COR-L47 (cell line): ENCODE measurements at regions not wholly inside any gene's neighbourhood (a gene's known extent, or its start where the extent isn't known, plus 50 kb on each side); places are given as distances from the start of the nearest gene placed in this dataset.

Experiments used
- DNase-seq: peaks from one replicate; lab custom pipeline; 2025; lab: John Stamatoyannopoulos, UW

DNA sequence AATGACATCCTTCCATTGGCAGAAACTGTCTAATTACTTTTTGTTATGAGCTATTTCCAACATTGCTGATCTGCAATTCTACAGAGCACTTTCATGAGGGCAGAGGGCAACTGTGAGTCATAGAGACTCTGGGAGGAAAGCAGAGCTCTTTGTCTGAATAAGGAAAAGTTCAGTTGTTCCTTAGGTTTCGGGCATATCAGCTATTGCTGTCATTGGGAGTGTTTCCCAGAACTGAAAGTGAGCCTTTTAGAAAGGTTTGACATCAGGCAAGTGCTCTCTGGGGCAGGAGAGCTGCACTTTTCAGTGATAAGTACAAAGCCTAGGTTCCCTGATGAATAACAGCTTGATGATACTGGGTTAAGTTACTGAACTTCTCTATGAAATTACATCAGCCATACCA lies 119.2 kb upstream of the EDNRA start:
- DNase-seq = no peak

DNA sequence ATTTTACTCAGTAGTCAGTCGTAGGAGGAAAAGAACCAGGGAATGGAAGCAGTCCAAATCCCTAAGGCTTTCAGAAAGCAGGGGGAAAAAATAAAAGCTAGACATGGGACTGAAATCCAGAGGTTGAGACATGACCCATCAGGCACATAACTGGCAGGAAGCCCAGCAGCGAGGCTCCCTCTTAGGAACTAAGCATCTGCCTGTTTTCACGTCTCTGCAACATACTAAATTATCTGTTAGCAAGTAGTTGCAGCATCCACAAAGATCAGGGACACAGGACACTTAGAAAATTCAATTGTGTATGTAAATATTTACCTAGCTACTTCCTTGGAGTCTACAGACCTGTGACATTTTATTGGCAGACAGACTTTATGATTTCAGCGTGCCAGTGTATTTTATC lies 118.0 kb upstream of the EDNRA start:
- DNase-seq = peak; percentile 5

DNA sequence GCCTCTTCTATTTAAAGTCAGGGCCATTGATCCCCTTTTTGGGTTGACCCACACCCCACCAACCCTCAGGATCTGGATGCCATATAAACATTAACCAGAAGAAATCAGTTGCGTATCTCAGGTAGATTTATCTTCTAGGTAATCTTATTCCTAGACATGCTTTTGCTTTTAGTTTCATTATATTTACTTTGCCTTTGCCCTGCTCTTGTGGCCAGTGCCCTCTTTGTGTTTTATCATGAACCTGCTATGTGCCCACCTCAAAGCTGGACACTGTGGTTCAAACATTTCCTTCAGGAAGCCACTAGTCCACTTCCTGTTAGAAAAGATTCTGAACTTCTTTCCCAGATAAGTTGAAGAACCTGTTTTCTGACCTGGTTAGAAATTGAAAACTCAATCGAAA lies 117.4 kb upstream of the EDNRA start:
- no peak for DNase-seq

GRCh38 chr4:147365396-147365795 lies 115.5 kb upstream of the EDNRA start:
- no peak for DNase-seq

DNA sequence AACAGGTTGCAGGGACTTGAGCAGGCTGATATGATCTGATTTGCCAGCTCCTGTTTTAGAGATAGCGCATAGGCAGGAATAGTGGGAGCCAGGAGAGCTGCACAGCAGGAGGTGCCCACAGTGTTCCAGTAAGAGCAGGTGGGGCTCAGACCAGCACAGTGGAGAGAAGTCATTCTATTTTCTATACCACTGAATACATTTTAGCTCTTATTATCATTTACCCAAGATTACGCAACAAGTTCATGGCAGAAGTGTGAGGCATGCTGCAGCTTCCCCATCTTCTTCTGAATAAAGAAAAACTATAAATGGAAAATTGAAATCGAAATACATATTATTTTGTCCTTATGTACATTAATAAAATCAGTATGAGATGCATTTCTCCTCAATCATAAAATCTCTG lies 114.7 kb upstream of the EDNRA start:
- DNase-seq = no peak

DNA sequence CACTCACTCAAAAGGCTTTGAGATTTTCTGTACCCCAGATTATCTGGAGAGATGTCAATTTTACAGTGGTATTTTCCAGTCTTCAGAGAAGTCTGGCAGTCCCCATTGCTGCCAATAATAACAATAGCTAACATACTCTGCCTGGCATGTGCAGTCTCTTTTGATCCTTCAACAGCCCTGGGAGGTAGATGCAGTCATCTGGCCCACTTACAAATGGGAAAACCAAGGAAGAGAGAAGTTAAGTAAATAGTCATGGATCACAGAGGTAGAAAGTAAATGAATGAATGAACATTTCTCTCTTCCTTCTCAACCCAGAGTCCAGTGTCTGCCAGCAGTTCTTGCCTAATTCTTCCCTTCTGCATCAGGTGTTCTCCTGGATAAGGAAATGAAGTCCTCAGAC lies 113.0 kb upstream of the EDNRA start:
- no peak for DNase-seq

- DNase-seq = no peak
Observed at GRCh38 chr4:147368948-147369347, 111.9 kb upstream of the EDNRA start.

DNA sequence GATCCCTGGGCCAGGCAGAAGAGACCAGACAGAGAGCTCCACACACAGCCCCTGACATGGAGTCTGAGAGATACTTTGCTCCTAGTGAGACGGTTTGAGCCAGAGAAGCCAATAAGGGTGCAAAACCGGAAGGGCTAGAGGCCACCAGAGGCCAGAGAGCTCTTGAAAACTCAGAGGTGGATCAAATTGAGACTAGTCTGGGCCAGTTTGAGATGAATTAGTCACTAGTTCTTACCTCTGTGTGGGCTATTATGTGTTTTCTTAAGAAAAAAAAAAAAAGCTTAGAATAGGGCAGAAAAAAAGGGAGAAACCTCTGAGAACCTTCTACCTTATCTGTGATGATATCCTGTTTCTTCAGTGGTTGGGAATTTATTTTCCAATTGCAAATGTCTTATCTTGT lies 110.4 kb upstream of the EDNRA start:
- DNase-seq = no peak

GRCh38 chr4:147370881-147371280 lies 110.0 kb upstream of the EDNRA start:
- no peak for DNase-seq

GRCh38 chr4:147371661-147372060 lies 109.2 kb upstream of the EDNRA start:
- DNase-seq = no peak

GRCh38 chr4:147378780-147379179 lies 102.1 kb upstream of the EDNRA start:
- no peak for DNase-seq

DNA sequence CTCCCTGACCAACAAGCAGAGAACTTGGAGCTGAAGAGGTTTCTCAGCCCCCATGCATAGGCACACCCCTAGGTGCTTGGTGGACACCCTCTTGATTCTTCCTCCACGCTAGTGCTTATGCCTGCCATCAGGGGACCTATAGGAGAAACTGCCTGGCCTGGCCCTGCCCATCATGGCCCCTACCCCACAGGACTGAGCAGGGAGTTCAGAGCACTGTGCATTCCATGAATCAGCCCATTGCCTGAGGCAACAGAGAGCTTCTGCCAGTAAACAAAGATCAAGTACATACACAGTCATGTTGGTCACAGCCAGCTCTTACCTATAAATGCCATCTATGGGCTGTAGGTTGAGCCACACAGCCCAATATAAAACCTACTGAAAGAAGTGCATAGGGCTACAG lies 99.1 kb upstream of the EDNRA start:
- no peak for DNase-seq

DNA sequence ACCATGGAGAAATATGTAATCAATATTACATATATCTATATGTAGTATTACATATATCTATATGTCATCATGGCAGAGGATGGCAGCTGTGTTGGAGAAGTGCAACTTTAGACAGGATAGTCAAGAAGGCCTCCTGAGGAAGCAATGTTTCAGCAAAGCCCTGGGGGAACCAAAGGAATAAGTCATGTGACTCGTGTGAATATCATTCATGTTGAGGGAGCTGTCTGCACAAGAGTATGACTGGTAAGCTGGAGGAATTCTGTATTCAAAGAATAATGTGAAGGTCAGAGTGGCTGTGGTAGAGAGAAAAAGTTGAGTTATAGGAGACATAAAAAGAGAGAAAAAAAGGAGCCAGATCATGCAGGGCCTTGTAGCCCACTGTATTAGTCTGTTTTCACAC lies 92.9 kb upstream of the EDNRA start:
- no peak for DNase-seq

DNA sequence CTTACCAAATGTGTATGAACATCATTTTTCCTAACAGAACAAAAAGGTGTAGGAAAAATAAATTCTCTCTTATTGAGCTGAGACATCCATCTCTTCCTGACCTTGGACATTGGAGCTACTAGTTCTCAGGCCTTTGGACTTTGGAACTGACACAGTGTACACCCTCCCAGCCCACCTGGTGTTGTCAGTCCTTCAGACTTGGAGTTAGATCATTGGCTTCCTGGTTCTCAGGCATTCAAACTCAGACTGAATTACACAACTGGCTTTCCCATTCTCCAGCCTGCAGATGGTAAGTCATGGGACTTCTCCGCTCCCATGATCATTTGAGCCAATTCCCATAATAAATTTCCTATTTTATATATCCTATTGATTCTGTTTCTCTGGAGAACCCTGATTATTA lies 84.8 kb upstream of the EDNRA start:
- no peak for DNase-seq

DNA sequence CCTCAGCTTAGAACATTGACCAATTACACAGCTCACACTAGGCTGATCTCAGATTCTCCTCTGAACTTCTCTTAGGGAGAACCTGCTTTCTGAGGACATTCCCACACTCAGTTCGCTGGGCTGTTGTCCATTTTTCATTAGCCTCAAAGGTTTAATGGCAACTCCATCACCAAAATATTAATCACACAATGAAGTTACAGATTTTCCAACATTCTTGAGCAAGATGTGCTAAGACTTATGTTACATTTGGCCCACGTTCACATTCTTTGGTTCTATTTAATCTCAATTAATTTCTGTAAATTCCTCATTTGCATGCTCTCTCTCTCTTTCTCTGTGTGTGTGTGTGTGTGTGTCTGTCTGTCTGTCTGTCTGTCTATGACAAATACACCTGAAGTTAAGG lies 82.3 kb upstream of the EDNRA start:
- DNase-seq = no peak

GRCh38 chr4:147400721-147401120 lies 80.2 kb upstream of the EDNRA start:
- DNase-seq = no peak

- no peak for DNase-seq
Observed at GRCh38 chr4:147401221-147401620, 79.7 kb upstream of the EDNRA start.

DNA sequence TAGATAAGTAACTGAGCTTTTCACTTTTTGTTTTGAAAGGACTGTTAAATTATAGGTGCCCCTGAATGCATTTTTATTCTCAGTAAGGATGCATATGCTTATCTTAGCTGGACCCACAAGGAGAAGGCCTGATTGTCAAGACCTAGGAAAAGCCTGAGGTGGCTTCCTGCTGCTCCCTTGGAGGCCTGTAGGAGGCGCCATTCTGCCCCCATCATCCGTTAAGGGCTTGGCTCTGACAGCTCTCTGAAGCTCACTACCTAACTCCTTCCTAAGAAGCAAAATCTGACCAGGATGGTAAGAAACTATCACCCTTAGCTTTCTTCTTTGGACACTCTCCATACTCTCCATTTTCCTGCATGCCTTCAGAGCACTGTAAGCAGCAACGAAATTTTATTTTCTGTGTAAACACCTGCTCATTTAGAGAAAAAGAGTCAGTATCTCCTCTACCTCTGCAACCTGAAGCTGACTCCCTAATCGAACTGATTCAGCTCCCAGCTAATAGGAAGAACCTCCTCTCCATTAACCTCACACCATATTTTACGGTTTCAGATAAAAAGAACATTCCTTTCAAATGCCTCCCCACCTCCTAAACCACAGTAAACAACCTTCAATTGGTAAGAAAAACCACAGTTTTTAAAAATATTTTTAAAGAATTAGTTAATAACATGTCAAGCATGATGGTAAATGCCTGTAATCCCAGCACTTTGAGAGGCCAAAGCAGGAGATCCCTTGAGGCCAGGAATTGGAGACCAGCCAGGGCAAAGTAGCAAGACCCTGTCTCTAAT lies 73.4 kb upstream of the EDNRA start:
- no peak for DNase-seq

- DNase-seq = no peak
Observed at GRCh38 chr4:147408189-147408588, 72.7 kb upstream of the EDNRA start.

DNA sequence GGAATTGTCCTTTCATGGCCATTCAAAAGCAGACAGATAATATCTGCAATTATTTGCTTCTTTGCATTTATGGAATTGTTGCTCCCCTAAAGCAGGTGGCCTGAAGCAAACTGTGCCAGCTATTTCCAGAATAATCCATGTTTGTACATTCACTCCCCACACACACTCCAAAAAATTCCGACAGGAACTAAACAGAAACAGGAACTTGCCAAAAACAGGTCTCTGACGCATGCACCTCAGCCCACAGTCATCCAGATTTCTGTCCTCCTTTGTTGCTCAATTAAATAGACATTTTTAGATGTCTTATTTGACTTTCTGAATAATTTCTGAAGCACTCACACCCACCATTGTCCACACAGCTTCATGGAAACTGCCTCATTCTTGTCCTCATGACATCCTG lies 71.5 kb upstream of the EDNRA start:
- no peak for DNase-seq

DNA sequence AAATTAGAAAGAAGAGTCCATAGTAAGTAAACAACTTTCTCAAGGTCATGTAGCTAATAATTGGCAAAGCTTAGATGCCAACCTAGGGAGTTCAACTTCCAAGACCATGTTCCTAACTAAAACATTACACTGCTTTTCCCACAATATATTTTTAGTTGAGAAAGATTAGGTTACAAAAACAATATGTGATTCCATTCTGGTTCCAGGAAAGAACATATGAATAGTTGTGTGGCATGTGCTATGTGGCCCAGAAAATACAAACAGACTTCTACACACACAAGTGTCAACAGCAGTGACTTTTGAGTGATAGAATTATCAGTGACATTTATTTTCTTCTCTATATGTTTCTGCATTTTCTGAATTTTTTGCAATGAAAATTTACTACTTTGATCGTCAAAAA lies 62.7 kb upstream of the EDNRA start:
- no peak for DNase-seq

DNA sequence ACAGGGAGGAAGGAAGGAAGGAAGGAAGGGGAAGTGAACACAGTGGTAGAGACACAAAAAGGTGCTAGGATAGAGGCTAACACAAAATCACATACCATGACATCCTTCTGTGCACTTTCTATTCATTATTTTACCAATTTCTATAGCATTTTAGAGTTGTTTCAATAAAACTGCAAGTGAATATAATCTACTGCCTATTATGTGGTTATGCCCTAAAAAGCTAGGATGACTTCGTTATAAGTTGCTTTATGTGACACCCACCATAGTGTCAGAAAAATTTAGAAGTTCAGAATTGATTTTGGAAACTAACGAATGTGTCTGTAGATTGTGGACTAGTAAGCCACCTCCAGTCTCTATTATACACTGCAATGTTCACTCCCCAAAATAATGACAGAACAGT lies 59.4 kb upstream of the EDNRA start:
- DNase-seq = no peak

- no peak for DNase-seq
Observed at GRCh38 chr4:147423229-147423628, 57.7 kb upstream of the EDNRA start.

GRCh38 chr4:147425019-147425418 lies 55.9 kb upstream of the EDNRA start:
- no peak for DNase-seq

DNA sequence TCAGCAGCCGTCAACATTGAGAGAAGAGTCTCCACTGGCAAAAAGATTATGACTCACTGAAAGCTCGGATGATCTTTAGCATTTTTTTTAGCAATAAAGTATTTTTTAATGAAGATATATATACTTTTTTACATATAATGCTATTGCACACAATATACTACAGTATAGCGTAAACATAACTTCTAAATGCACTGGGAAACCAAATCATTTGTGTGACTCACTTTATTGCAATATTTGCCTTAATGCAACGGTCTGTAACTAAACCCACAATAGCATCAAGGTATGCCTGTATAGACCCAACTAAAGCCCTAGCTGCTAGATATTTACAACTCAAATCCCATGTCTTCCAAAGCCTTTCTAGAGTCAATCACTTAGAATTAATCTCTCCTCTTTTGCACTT lies 52.3 kb upstream of the EDNRA start:
- DNase-seq = no peak
